ENCODE measurements at regions not wholly inside any gene's neighbourhood (a gene's known extent, or its start where the extent isn't known, plus 50 kb on each side); places are given as distances from the start of the nearest gene placed in this dataset.

DNA sequence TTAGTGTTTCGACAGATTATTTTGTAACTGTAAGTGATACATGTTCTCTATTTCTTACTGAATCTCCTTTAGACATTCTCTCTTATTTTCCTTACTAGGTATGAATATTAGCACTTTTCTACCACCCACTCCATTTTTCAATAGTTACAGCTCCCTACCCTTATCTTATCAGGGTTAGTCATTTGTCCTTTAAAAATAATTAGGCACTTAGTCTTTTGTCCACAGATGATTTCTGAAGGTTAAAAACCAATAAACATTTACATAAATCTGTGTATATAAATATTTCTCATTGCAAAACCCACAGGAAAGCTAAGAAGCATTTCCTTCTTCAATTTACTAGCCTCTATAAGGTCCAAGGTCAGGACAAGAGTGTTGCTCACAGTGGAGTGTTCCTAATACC, 624.1 kb upstream of the MIR17HG start:
- TF ChIP-seq, protein P1, sequence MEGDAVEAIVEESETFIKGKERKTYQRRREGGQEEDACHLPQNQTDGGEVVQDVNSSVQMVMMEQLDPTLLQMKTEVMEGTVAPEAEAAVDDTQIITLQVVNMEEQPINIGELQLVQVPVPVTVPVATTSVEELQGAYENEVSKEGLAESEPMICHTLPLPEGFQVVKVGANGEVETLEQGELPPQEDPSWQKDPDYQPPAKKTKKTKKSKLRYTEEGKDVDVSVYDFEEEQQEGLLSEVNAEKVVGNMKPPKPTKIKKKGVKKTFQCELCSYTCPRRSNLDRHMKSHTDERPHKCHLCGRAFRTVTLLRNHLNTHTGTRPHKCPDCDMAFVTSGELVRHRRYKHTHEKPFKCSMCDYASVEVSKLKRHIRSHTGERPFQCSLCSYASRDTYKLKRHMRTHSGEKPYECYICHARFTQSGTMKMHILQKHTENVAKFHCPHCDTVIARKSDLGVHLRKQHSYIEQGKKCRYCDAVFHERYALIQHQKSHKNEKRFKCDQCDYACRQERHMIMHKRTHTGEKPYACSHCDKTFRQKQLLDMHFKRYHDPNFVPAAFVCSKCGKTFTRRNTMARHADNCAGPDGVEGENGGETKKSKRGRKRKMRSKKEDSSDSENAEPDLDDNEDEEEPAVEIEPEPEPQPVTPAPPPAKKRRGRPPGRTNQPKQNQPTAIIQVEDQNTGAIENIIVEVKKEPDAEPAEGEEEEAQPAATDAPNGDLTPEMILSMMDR (IDR thresholded peaks at IDR 0.05; ENCODE audit: poor library complexity) = no peak
- TF ChIP-seq EZH2 (IDR thresholded peaks at IDR 0.05; ENCODE audit: borderline replicate concordance) (no peak), EZH2phosphoT487 (IDR thresholded peaks at IDR 0.05; ENCODE audit: low read depth, severe bottlenecking, unreplicated experiment) (no peak)
